Adrenal gland (tissue), 9 donors: ENCODE measurements at regions not wholly inside any gene's neighbourhood (a gene's known extent, or its start where the extent isn't known, plus 50 kb on each side); places are given as distances from the start of the nearest gene placed in this dataset.
"Not testable (repeated sequence)": the region's sequence is repeated elsewhere in the genome, so short reads cannot be mapped to it uniquely, and the experiment has no call there.

Source experiments
- DNase-seq, 7 donors: peaks; one replicate each; pipeline ENCODE4 v3.0.0-alpha.2; 2019 to 2020
- H3K27ac ChIP-seq, 5 donors: fragments of 200-600 bp; sonication (generic) in 4 of 5; 1 replicate in 3 of 5; 2 replicates in 2 of 5; pipeline versions ENCODE4 v1.5.1 to v1.8.0; 2016 to 2020; ENCODE audit warnings: mild to moderate bottlenecking in 1 of 5
- H3K27me3 ChIP-seq: fragments of 200-600 bp; 2 replicates; pipeline ENCODE4 v1.8.0; 2021
- H3K36me3 ChIP-seq, 2 donors: fragments of 200-600 bp; replicated peaks in 1 of 2; 1 replicate in 1 of 2; 2 replicates in 1 of 2; pipeline versions ENCODE4 v1.5.1 to v1.8.0; 2018 to 2022
- H3K4me1 ChIP-seq, 2 donors: fragments of 200-600 bp; replicated peaks in 1 of 2; 1 replicate in 1 of 2; 2 replicates in 1 of 2; pipeline versions ENCODE4 v1.5.1 to v1.8.0; 2018 to 2021
- H3K4me3 ChIP-seq, 4 donors: fragments of 200-600 bp; sonication (generic) in 3 of 4; one replicate each; pipeline ENCODE4 v1.5.1; 2016 to 2018
- H3K9me3 ChIP-seq, 3 donors: fragments of 200-600 bp; sonication (generic) in 1 of 3; replicated peaks in 1 of 3; 1 replicate in 2 of 3; 2 replicates in 1 of 3; pipeline versions ENCODE4 v1.5.1 to v1.8.0; 2016 to 2021
- POLR2A ChIP-seq, 2 donors: fragments of 450-650 bp; IDR thresholded peaks; one replicate each; pipeline ENCODE4 v1.6.1; 2017; ENCODE audit warnings: antibody characterized with exemption in 2 of 2, mild to moderate bottlenecking in 2 of 2, moderate library complexity in 1 of 2
- WGBS, 4 donors: extraction: QIAGEN DNeasy Blood & Tissue Kit in 2 of 4; methylation state at CpG; one replicate each; pipeline versions ENCODE4 v1.1.5 to v1.1.7; 2013 to 2017; 5-methylcytosine and 5-hydroxymethylcytosine counted together
- intact Hi-C, 2 donors: fragments of 100-400 bp; cut with DNase I; formaldehyde crosslinking; loops; one replicate each; pipeline versions ENCODE4 v1.14.1 to v1.15.0; 2022 to 2023
- TF ChIP-seq, protein P1 (sequence below), 6 experiments: fragments of 450-650 bp in 4 of 6; fragments of 200-600 bp in 2 of 6; sonication (generic) in 1 of 6; IDR thresholded peaks; 1 replicate in 5 of 6; 2 replicates in 1 of 6; pipeline versions ENCODE4 v1.5.1 to v1.8.0; 2016 to 2021; ENCODE audit warnings: antibody characterized with exemption in 6 of 6, mild to moderate bottlenecking in 2 of 6, moderate library complexity in 1 of 6
- donor health status: healthy with polysubstance abuse.
- donor health status: Bipolar disorder and iron deficiency.
- donor health status: DM: yes; HTN: yes; CAD: no.
- donor health status: DM: no; HTN: no; CAD: no.
- donor health status: DM: no; HTN: no; CAD: no.

DNA sequence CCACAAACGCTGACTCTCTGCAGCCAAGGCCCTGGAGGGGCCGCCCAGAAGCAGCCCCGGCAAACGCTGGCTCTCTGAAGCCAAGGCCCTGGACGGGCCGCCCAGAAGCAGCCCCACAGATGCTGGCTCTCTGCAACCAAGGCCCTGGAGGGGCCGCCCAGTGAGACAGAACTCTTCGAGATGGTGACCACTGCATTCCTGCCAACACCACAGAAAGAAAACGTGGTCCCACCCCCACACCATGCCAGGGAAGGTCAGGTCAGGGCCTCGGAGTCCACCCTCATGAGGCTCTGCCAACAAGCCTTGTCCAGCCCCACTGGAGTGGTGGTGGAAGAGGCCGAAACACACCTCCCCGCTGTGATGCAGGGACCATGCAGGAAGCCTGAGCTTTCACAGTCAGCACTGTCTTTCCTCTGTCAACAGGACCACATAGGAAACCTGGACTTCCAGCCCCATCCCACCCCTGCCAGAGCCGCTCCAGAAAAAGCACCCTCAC lies 97.5 kb downstream of the DLL1 start:
- Histone ChIP-seq H3K36me3 (no peaks in the 10 kb centered on the region), H3K9me3 (peaks cover 0 to 5% (median 0%) of the 10 kb centered on the region in 3 donors), H3K4me1 (no peaks in the 10 kb centered on the region), H3K27ac (no peak overlapping the region), H3K27me3 (no peaks in the 10 kb centered on the region), H3K4me3 (no peak overlapping the region)
- intact Hi-C loops, result no loop called here
- TF ChIP-seq POLR2A (IDR thresholded peaks at IDR 0.05), result no peak
- TF ChIP-seq, protein P1, sequence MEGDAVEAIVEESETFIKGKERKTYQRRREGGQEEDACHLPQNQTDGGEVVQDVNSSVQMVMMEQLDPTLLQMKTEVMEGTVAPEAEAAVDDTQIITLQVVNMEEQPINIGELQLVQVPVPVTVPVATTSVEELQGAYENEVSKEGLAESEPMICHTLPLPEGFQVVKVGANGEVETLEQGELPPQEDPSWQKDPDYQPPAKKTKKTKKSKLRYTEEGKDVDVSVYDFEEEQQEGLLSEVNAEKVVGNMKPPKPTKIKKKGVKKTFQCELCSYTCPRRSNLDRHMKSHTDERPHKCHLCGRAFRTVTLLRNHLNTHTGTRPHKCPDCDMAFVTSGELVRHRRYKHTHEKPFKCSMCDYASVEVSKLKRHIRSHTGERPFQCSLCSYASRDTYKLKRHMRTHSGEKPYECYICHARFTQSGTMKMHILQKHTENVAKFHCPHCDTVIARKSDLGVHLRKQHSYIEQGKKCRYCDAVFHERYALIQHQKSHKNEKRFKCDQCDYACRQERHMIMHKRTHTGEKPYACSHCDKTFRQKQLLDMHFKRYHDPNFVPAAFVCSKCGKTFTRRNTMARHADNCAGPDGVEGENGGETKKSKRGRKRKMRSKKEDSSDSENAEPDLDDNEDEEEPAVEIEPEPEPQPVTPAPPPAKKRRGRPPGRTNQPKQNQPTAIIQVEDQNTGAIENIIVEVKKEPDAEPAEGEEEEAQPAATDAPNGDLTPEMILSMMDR (IDR thresholded peaks at IDR 0.05), result no peak
- 72 to 86% (median 81%) methylated on average over 10 to 13 of the region's 13 CpGs for WGBS, 4 donors
- no peak for DNase-seq

DNA sequence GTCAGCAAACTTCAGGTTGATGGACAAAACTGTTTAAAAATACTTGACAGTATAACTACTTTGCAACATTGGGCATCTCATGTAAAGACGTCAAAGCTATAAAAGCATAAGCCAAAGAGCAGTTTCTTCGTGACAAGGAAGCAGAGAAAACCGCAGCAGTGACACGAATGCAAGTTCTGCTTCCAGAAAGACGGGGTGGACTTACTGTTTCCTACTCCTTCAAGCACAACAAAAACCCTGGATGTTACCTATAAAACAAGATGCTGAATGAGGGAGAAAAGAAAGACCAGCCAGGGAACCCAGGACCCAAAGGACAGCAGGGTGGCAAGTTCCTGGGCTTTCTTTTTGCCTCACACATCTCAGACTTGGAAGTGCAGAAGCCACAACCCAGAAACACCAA lies 98.0 kb downstream of the DLL1 start:
- intact Hi-C loops, result no loop called here
- TF ChIP-seq, protein P1 (IDR thresholded peaks at IDR 0.05), result no peak
- no peak for TF ChIP-seq POLR2A (IDR thresholded peaks at IDR 0.05)
- Histone ChIP-seq H3K36me3 (no peaks in the 10 kb centered on the region), H3K4me3 (no peak overlapping the region), H3K4me1 (no peaks in the 10 kb centered on the region), H3K27ac (no peak overlapping the region), H3K9me3 (peaks cover 0 to 5% (median 0%) of the 10 kb centered on the region in 3 donors), H3K27me3 (no peaks in the 10 kb centered on the region)
- WGBS, 4 donors, result 76 to 93% (median 82%) methylated on average over 5 of the region's 5 CpGs
- DNase-seq, result no peak

DNA sequence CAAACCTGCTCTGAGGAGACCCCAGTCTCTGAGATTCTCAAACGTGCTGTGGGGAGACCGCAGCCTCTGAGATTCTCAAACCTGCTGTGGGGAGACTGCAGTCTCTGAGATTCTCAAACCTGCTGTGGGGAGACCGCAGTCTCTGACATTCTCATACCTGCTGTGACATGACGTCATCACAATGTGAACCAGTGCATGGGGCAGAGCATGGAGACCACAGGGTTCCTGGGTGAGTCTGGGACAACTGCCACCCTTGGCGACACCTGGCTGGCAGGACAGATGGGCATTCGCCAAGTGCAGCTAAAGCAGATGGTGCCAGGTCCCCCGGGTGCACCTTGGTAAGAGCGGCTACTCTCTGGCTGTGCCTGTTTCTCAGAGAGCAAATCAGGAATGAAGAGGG lies 98.8 kb downstream of the DLL1 start:
- H3K27ac ChIP-seq, H3K4me3 ChIP-seq, H3K36me3 ChIP-seq, H3K27me3 ChIP-seq, DNase-seq, H3K4me1 ChIP-seq, H3K9me3 ChIP-seq, intact Hi-C loops: not testable (repeated sequence)
- 70 to 83% (median 74%) methylated on average over 4 to 8 of the region's 8 CpGs for WGBS, 4 donors

DNA sequence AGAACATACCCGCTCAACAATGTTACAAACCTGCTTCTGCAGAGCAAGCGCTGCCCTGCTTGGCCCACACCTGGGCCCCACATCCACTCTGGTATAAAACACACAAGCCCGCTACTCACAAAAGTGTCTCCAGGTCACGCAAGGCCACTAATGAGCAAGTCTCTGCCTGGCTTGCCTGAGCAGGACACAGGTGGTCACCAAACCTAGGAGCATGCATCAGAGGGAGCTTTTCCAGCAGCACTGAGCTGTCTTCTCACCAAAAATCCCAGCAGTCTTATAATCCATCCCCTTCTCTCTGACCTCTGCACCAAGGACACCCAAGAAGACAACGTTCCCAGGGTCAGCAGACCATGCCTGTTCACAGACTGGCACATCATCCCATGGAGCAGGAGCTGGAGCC lies 100.8 kb downstream of the DLL1 start:
- Histone ChIP-seq H3K4me3 (no peak overlapping the region), H3K27me3 (peaks cover 3% of the 10 kb centered on the region), H3K36me3 (no peaks in the 10 kb centered on the region), H3K4me1 (no peaks in the 10 kb centered on the region), H3K9me3 (no peaks in the 10 kb centered on the region), H3K27ac (no peak overlapping the region)
- TF ChIP-seq, protein P1 (IDR thresholded peaks at IDR 0.05), result no peak
- no peak for TF ChIP-seq POLR2A (IDR thresholded peaks at IDR 0.05)
- intact Hi-C loops, result no loop called here
- DNase-seq, result no peak
- WGBS, 4 donors, result 71 to 85% (median 77%) methylated on average over 5 of the region's 5 CpGs

DNA sequence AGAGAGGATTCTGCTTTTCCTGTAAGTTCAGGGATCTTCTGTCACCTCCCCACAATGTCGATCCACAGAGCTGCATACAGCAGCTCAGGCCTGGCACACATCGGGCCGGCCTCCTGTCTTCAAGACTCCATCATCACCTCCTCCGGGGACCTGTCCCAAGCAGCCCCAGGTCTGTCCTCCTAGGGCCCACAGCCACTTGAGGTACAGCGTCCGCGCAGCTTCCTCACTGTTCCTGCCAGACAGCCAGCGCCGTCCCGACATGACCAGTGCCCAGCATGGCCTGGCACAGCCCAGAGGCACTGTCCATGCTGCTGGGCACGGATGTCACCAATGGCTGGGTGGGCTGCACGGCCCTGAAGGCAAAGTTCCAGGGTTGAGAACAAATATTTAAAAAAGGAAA lies 101.6 kb downstream of the DLL1 start:
- no peak for DNase-seq
- intact Hi-C loops, result no loop called here
- Histone ChIP-seq H3K36me3 (no peaks in the 10 kb centered on the region), H3K4me3 (no peak overlapping the region), H3K27ac (no peak overlapping the region), H3K9me3 (no peaks in the 10 kb centered on the region), H3K4me1 (no peaks in the 10 kb centered on the region), H3K27me3 (peaks cover 3% of the 10 kb centered on the region)
- 79 to 86% (median 80%) methylated on average over 11 to 12 of the region's 12 CpGs for WGBS, 4 donors
- TF ChIP-seq, protein P1 (IDR thresholded peaks at IDR 0.05), result no peak
- no peak for TF ChIP-seq POLR2A (IDR thresholded peaks at IDR 0.05)
